ENCODE measurements at regions not wholly inside any gene's neighbourhood (a gene's known extent, or its start where the extent isn't known, plus 50 kb on each side); places are given as distances from the start of the nearest gene placed in this dataset.
A peak's percentile ranks its signal among the peaks of the same experiment; 100 is the strongest.

DNA sequence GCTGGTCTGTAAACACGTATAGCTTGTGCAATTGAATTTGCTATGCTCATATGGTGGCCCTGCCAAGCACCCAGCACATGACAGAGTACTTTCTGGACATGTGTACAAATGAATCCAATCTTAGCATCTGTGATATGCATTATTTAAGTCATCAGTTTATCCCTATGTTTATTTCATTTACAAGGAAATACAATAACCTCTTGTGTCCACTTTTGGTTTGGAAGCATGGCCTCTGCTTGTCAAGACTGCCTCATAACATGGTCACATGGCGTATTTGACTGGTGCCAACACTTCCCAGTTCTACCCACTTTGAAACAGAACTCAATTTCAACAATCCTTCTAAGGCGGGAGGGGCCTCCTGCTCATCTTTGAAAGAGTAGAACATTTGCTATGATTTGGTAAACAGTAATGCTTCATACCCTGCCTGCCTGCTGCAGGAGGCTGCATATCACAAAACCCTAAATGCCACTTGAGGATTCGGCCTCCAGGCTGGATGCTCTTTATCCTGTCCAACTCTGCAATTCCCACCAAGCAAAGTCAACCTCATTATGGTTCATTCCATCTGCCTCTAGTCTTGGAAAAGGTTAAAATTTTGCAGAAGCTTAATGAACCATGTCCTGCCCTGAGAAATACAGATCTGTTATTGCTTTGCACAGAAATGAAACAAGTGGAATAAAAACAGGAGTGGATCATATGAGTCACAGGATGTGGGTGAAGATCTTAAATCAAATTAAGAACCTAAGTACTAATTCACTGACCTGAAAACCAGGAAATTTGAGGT is 151.3 kb downstream of the CYSLTR2 start (continued):
- TF ChIP-seq, protein P1, sequence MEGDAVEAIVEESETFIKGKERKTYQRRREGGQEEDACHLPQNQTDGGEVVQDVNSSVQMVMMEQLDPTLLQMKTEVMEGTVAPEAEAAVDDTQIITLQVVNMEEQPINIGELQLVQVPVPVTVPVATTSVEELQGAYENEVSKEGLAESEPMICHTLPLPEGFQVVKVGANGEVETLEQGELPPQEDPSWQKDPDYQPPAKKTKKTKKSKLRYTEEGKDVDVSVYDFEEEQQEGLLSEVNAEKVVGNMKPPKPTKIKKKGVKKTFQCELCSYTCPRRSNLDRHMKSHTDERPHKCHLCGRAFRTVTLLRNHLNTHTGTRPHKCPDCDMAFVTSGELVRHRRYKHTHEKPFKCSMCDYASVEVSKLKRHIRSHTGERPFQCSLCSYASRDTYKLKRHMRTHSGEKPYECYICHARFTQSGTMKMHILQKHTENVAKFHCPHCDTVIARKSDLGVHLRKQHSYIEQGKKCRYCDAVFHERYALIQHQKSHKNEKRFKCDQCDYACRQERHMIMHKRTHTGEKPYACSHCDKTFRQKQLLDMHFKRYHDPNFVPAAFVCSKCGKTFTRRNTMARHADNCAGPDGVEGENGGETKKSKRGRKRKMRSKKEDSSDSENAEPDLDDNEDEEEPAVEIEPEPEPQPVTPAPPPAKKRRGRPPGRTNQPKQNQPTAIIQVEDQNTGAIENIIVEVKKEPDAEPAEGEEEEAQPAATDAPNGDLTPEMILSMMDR (IDR thresholded peaks at IDR 0.05): no peak
- TF ChIP-seq ELF1 (IDR thresholded peaks at IDR 0.05) (no peak), RFX5 (IDR thresholded peaks at IDR 0.05; ENCODE audit: low read length) (no peak)
- TF ChIP-seq, protein P2, sequence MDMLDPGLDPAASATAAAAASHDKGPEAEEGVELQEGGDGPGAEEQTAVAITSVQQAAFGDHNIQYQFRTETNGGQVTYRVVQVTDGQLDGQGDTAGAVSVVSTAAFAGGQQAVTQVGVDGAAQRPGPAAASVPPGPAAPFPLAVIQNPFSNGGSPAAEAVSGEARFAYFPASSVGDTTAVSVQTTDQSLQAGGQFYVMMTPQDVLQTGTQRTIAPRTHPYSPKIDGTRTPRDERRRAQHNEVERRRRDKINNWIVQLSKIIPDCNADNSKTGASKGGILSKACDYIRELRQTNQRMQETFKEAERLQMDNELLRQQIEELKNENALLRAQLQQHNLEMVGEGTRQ (IDR thresholded peaks at IDR 0.05; ENCODE audit: borderline replicate concordance, low read depth, low read length): no peak

DNA sequence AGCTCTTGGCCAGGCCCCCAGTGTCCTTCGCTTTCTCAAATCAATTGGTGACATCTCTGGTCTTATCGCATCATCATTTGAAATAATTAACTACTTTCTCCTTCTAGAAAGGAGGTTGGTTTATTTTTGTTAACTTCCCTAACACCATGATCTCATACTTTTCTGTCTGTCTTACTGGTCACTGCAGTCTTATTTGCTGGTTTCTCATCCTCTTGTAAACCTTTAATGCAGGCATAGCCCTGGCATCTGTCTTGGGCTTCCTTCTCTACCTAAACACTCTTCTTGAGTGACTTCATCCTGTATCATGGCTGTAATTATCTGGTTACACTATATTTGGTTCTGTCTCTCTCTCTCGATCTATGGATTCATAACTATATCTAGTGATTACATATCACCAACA is 152.8 kb downstream of the CYSLTR2 start:
- no peaks in the 10 kb centered on the region for H3K9me3 ChIP-seq
- ChIA-PET CTCF (no interaction called here), POLR2A (no interaction called here)
- H3F3A ChIP-seq (replicated peaks; ENCODE audit: insufficient read depth): peaks cover 19% of the 10 kb centered on the region
- H3K79me2 ChIP-seq (ENCODE audit: insufficient read depth): no peaks in the 10 kb centered on the region
- no peak overlapping the region for H2AFZ ChIP-seq (ENCODE audit: low read depth)
- no peaks in the 10 kb centered on the region for H4K20me1 ChIP-seq (ENCODE audit: insufficient read depth)
- no peak overlapping the region for H3K4me3 ChIP-seq (ENCODE audit: low read depth in 2 of 2, low read length in 1 of 2)
- H3K4me1 ChIP-seq (ENCODE audit: control insufficient read depth in 1 of 2, insufficient read depth in 2 of 2, low read depth in 1 of 2, low read length in 1 of 2): peaks cover 0 to 22% of the 10 kb centered on the region in 2 experiments
- H3K4me2 ChIP-seq: no peak overlapping the region
- H3K9me2 ChIP-seq: no peaks in the 10 kb centered on the region
- H3K9ac ChIP-seq: no peak overlapping the region
- no peak for TF ChIP-seq MEF2A (IDR thresholded peaks at IDR 0.05; ENCODE audit: borderline replicate concordance, low read depth)
- TF ChIP-seq NFIC (IDR thresholded peaks at IDR 0.05; ENCODE audit: borderline replicate concordance): no peak
- TF ChIP-seq TCF12 (IDR thresholded peaks at IDR 0.05): no peak
- no peak for TF ChIP-seq JUND (IDR thresholded peaks at IDR 0.05)
- no peak for TF ChIP-seq SMC3 (IDR thresholded peaks at IDR 0.05; ENCODE audit: low read depth, low read length)
- 82% methylated on average over 3 of the region's 3 CpGs for WGBS (ENCODE audit: low lambda C conversion rate)
- H3K27me3 ChIP-seq (ENCODE audit: insufficient read depth): no peaks in the 10 kb centered on the region
- no peak for DNase-seq
- no peaks in the 10 kb centered on the region for H3K36me3 ChIP-seq (replicated peaks in 1 of 2; ENCODE audit: control insufficient read depth in 1 of 2, insufficient read depth in 2 of 2, low read length in 1 of 2)
- peak overlapping the region in 1 of 2 experiments; percentile 6; a peak in 1 of 4 replicates for H3K27ac ChIP-seq (ENCODE audit: low read depth in 2 of 2, low read length in 1 of 2)

DNA sequence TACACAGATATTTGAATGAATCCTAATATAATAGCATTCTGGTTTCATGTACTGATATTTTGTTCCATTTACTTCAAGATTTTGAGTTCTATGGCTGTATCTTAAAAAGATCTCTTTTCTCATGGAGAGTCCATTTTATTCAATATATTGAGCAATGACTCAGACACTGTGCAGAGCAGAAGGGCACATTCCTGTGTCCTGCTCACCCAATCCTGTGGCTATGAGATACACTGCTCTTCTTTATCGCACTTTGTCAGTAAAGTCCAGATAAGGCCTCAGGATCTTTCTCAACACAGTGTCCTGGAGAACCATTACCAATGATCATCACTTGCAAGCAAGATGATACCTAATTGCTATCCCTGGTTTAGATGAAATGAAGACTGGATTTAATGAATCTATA is 155.0 kb downstream of the CYSLTR2 start:
- Histone ChIP-seq H3K27ac (ENCODE audit: low read depth in 2 of 2, low read length in 1 of 2) (peak overlapping the region in 1 of 2 experiments; percentile 36; a peak in 1 of 4 replicates), H3K9me2 (no peaks in the 10 kb centered on the region), H3K27me3 (ENCODE audit: insufficient read depth) (no peaks in the 10 kb centered on the region), H3K4me1 (ENCODE audit: control insufficient read depth in 1 of 2, insufficient read depth in 2 of 2, low read depth in 1 of 2, low read length in 1 of 2) (peaks cover 0 to 22% of the 10 kb centered on the region in 2 experiments; a peak in 3 of 4 replicates), H3K4me2 (0 out of 2 replicates have a peak overlapping the region, but pooled peaks have one; percentile 15), H2AFZ (ENCODE audit: low read depth) (no peak overlapping the region), H4K20me1 (ENCODE audit: insufficient read depth) (no peaks in the 10 kb centered on the region), H3K9me3 (no peaks in the 10 kb centered on the region), H3F3A (replicated peaks; ENCODE audit: insufficient read depth) (peaks cover 14% of the 10 kb centered on the region), H3K4me3 (ENCODE audit: low read depth in 2 of 2, low read length in 1 of 2) (no peak overlapping the region), H3K9ac (no peak overlapping the region), H3K36me3 (replicated peaks in 1 of 2; ENCODE audit: control insufficient read depth in 1 of 2, insufficient read depth in 2 of 2, low read length in 1 of 2) (no peaks in the 10 kb centered on the region), H3K79me2 (ENCODE audit: insufficient read depth) (no peaks in the 10 kb centered on the region)
- POLR2A ChIA-PET: no interaction called here
- peak; percentile 49; the same call in 1 of the 2 replicates for TF ChIP-seq FOSL2 (IDR thresholded peaks at IDR 0.05; ENCODE audit: borderline replicate concordance, low read depth)
- TF ChIP-seq MEF2A (IDR thresholded peaks at IDR 0.05; ENCODE audit: borderline replicate concordance, low read depth): no peak
- TF ChIP-seq RXRA (IDR thresholded peaks at IDR 0.05; ENCODE audit: borderline replicate concordance, low read depth): no peak
- TF ChIP-seq, protein P3, sequence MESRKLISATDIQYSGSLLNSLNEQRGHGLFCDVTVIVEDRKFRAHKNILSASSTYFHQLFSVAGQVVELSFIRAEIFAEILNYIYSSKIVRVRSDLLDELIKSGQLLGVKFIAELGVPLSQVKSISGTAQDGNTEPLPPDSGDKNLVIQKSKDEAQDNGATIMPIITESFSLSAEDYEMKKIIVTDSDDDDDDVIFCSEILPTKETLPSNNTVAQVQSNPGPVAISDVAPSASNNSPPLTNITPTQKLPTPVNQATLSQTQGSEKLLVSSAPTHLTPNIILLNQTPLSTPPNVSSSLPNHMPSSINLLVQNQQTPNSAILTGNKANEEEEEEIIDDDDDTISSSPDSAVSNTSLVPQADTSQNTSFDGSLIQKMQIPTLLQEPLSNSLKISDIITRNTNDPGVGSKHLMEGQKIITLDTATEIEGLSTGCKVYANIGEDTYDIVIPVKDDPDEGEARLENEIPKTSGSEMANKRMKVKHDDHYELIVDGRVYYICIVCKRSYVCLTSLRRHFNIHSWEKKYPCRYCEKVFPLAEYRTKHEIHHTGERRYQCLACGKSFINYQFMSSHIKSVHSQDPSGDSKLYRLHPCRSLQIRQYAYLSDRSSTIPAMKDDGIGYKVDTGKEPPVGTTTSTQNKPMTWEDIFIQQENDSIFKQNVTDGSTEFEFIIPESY (IDR thresholded peaks at IDR 0.05; ENCODE audit: borderline replicate concordance, low read depth): no peak
- TF ChIP-seq, protein P2 (IDR thresholded peaks at IDR 0.05; ENCODE audit: borderline replicate concordance, low read depth, low read length): no peak
- no peak for TF ChIP-seq TEAD4 (IDR thresholded peaks at IDR 0.05; ENCODE audit: borderline replicate concordance, insufficient read depth)
- TF ChIP-seq JUND (IDR thresholded peaks at IDR 0.05): peak; percentile 45; the same call in 1 of the 2 replicates
- TF ChIP-seq POLR2AphosphoS5 (IDR thresholded peaks at IDR 0.05; ENCODE audit: low read depth, low read length): peak; percentile 19; the same call in 1 of the 2 replicates
- TF ChIP-seq, protein P4, sequence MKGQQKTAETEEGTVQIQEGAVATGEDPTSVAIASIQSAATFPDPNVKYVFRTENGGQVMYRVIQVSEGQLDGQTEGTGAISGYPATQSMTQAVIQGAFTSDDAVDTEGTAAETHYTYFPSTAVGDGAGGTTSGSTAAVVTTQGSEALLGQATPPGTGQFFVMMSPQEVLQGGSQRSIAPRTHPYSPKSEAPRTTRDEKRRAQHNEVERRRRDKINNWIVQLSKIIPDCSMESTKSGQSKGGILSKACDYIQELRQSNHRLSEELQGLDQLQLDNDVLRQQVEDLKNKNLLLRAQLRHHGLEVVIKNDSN (IDR thresholded peaks at IDR 0.05; ENCODE audit: borderline replicate concordance, low read depth): no peak
- peak; percentile 68 for TF ChIP-seq TCF12 (IDR thresholded peaks at IDR 0.05)
- TF ChIP-seq SMC3 (IDR thresholded peaks at IDR 0.05; ENCODE audit: low read depth, low read length): no peak
- TF ChIP-seq, protein P5, sequence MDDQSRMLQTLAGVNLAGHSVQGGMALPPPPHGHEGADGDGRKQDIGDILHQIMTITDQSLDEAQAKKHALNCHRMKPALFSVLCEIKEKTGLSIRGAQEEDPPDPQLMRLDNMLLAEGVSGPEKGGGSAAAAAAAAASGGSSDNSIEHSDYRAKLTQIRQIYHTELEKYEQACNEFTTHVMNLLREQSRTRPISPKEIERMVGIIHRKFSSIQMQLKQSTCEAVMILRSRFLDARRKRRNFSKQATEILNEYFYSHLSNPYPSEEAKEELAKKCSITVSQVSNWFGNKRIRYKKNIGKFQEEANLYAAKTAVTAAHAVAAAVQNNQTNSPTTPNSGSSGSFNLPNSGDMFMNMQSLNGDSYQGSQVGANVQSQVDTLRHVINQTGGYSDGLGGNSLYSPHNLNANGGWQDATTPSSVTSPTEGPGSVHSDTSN (IDR thresholded peaks at IDR 0.05): peak; percentile 54; the same call in 1 of the 2 replicates
- DNase-seq: no peak
- CTCF ChIA-PET: no interaction called here
- WGBS (ENCODE audit: low lambda C conversion rate): 80% methylated on average over 1 of the region's 1 CpG
